Liver (tissue), 8 donors: ENCODE measurements at regions not wholly inside any gene's neighbourhood (a gene's known extent, or its start where the extent isn't known, plus 50 kb on each side); places are given as distances from the start of the nearest gene placed in this dataset.

ENCODE experiments used
- DNase-seq: peaks from one replicate; pipeline ENCODE4 v3.0.0-alpha.2; 2017; ENCODE audit warnings: low spot score
- H3K27ac ChIP-seq, 2 donors: one replicate each; pipeline ENCODE4 v1.7.0; 2013; ENCODE audit warnings: inconsistent platforms in 2 of 2, low read length in 2 of 2, control low read depth in 1 of 2, low read depth in 1 of 2, mild to moderate bottlenecking in 1 of 2
- H3K27me3 ChIP-seq, 4 donors: one replicate each; pipeline versions ENCODE4 v1.6.1 to v1.7.0; 2013; ENCODE audit warnings: low read length in 3 of 4, inconsistent platforms in 1 of 4, mild to moderate bottlenecking in 1 of 4, moderate library complexity in 1 of 4; ENCODE audit not compliant: control insufficient read depth in 4 of 4, insufficient read depth in 4 of 4
- H3K36me3 ChIP-seq, 4 donors: one replicate each; pipeline versions ENCODE4 v1.6.1 to v1.7.0; 2013; ENCODE audit warnings: low read length in 3 of 4, mild to moderate bottlenecking in 3 of 4, low read depth in 1 of 4, moderate library complexity in 1 of 4; ENCODE audit not compliant: control insufficient read depth in 4 of 4, insufficient read depth in 3 of 4
- H3K4me1 ChIP-seq, 4 donors: one replicate each; pipeline versions ENCODE4 v1.6.1 to v1.7.0; 2013; ENCODE audit warnings: low read length in 3 of 4, mild to moderate bottlenecking in 3 of 4, moderate library complexity in 1 of 4; ENCODE audit not compliant: control insufficient read depth in 4 of 4, insufficient read depth in 4 of 4
- H3K4me3 ChIP-seq, 3 donors: one replicate each; pipeline versions ENCODE4 v1.6.1 to v1.7.0; 2013; ENCODE audit warnings: low read length in 3 of 3, control low read depth in 1 of 3, low read depth in 1 of 3, mild to moderate bottlenecking in 1 of 3
- H3K9ac ChIP-seq, 2 donors: one replicate each; pipeline ENCODE4 v1.7.0; 2013; ENCODE audit warnings: low read length in 2 of 2, mild to moderate bottlenecking in 2 of 2, moderate library complexity in 2 of 2, control low read depth in 1 of 2, low read depth in 1 of 2
- H3K9me3 ChIP-seq, 4 donors: one replicate each; pipeline versions ENCODE4 v1.6.1 to v1.7.0; 2013; ENCODE audit warnings: low read length in 3 of 4; ENCODE audit not compliant: control insufficient read depth in 4 of 4
- CTCF ChIP-seq: fragments of 150-350 bp; IDR thresholded peaks from 2 replicates; pipeline ENCODE4 v1.5.1; 2017; ENCODE audit warnings: improper control_type of control experiment, low read depth, low read length; ENCODE audit not compliant: missing input control
- EGR1 ChIP-seq, 2 donors: IDR thresholded peaks; 2 replicates each; pipeline ENCODE4 v1.6.1; 2016 to 2018; ENCODE audit warnings: antibody characterized with exemption in 2 of 2, low read depth in 2 of 2
- FOXA1 ChIP-seq: IDR thresholded peaks from 2 replicates; pipeline ENCODE4 v1.6.1; 2016; ENCODE audit warnings: antibody characterized with exemption
- FOXA2 ChIP-seq: IDR thresholded peaks from 2 replicates; pipeline ENCODE4 v1.6.1; 2016; ENCODE audit warnings: antibody characterized with exemption
- GABPA ChIP-seq, 2 donors: IDR thresholded peaks in 1 of 2; conservative IDR thresholded peaks in 1 of 2; 2 replicates each; pipeline ENCODE4 v1.6.1; 2016; ENCODE audit warnings: antibody characterized with exemption in 2 of 2, mild to moderate bottlenecking in 1 of 2, moderate library complexity in 1 of 2
- HNF4A ChIP-seq, 2 donors: conservative IDR thresholded peaks; 2 replicates each; pipeline ENCODE4 v1.6.1; 2016; ENCODE audit warnings: antibody characterized with exemption in 2 of 2, mild to moderate bottlenecking in 2 of 2
- HNF4G ChIP-seq: IDR thresholded peaks from 2 replicates; pipeline ENCODE4 v1.6.1; 2016; ENCODE audit warnings: antibody characterized with exemption
- JUND ChIP-seq, 2 donors: IDR thresholded peaks; 2 replicates each; pipeline ENCODE4 v1.6.1; 2016; ENCODE audit warnings: antibody characterized with exemption in 2 of 2
- MAX ChIP-seq: IDR thresholded peaks from 2 replicates; pipeline ENCODE4 v1.6.1; 2016; ENCODE audit warnings: antibody characterized with exemption
- NR2F2 ChIP-seq: IDR thresholded peaks from 2 replicates; pipeline ENCODE4 v1.6.1; 2016; ENCODE audit warnings: antibody characterized with exemption
- RXRA ChIP-seq, 2 donors: IDR thresholded peaks; 2 replicates each; pipeline ENCODE4 v1.6.1; 2017 to 2018; ENCODE audit warnings: antibody characterized with exemption in 2 of 2, mild to moderate bottlenecking in 1 of 2
- SP1 ChIP-seq: IDR thresholded peaks from 2 replicates; pipeline ENCODE4 v1.6.1; 2018; ENCODE audit warnings: antibody characterized with exemption, mild to moderate bottlenecking
- TAF1 ChIP-seq: conservative IDR thresholded peaks from 2 replicates; pipeline ENCODE4 v1.6.1; 2016; ENCODE audit warnings: antibody characterized with exemption, mild to moderate bottlenecking
- YY1 ChIP-seq: IDR thresholded peaks from 2 replicates; pipeline ENCODE4 v1.6.1; 2016; ENCODE audit warnings: antibody characterized with exemption, mild to moderate bottlenecking
- WGBS: extraction: QIAGEN DNeasy Blood & Tissue Kit; methylation state at CpG from one replicate; pipeline ENCODE4 v1.1.7; 2013; 5-methylcytosine and 5-hydroxymethylcytosine counted together
- TF ChIP-seq, protein P1 (sequence below): IDR thresholded peaks from 2 replicates; pipeline ENCODE4 v1.6.1; 2016; ENCODE audit warnings: antibody characterized with exemption
- donor health status: healthy.
- donor health status: healthy.
- donor health status: healthy.
- donor health status: healthy.
- donor health status: healthy.

DNA sequence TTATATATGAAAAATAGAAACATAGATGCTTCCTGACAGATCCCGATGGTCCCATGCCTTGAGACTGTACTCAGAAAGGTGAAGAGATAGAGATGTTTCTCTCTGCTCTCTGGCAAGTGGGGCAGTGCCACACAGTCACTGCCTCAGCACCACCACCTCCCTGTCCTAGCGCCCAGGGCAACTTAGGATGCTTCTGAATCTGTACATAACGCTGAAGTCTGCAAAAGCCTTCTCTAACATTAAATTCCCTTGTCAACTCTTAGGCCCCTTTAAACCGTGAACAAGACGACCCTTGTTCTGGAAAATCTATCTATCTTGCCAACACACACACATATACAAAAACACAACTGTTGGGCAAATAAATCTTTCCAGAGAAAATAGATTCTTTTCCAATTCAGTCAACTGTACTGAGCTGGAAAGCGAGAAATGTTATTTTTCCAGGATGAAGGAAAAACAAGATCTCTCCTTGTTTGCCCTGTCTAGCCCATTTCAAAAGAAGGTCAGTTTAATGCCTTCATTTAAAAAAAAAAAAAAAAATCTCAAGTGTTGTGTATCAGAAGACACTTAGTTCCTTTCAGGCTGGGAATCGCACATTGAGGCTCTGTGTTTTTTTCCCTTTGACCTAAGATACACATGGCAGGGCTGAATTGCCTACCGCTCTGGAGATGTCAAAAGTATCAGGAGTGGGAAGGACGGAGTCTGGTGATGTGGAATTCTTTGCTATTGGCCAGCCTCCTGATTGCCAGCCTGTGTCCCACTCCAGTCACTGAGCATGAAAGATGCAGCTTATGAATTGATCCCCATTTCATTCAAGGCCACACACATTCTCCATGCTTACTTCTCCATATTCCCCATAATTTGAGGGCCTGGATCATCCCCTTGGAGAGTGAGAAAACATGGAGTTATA is 241.4 kb downstream of the LACC1 start:
- Histone ChIP-seq H3K36me3 (no peaks in the 10 kb centered on the region), H3K9ac (no peak overlapping the region), H3K4me3 (no peak overlapping the region), H3K27ac (no peak overlapping the region), H3K27me3 (no peaks in the 10 kb centered on the region), H3K9me3 (peaks cover 0 to 4% (median 2%) of the 10 kb centered on the region in 4 donors), H3K4me1 (peaks cover 3 to 16% (median 11%) of the 10 kb centered on the region in 4 donors)
- TF ChIP-seq RXRA (IDR thresholded peaks at IDR 0.05): no peak
- WGBS: 94% methylated on average over 9 of the region's 9 CpGs
- no peak for DNase-seq

GRCh38 chr13:44124352-44124751 is 244.6 kb downstream of the LACC1 start:
- no peak overlapping the region for H3K9ac ChIP-seq
- H3K36me3 ChIP-seq: no peaks in the 10 kb centered on the region
- H3K9me3 ChIP-seq: peaks cover 0 to 4% (median 2%) of the 10 kb centered on the region in 4 donors
- H3K4me1 ChIP-seq: no peaks in the 10 kb centered on the region
- DNase-seq: no peak
- WGBS: 92% methylated on average over 1 of the region's 1 CpG
- H3K27ac ChIP-seq: no peak overlapping the region
- no peak for TF ChIP-seq SP1
- no peak for TF ChIP-seq TAF1
- no peak for TF ChIP-seq MAX
- TF ChIP-seq FOXA2: no peak
- no peak for TF ChIP-seq GABPA (IDR thresholded peaks at IDR 0.05 in 1 of 2, conservative IDR thresholded peaks at IDR 0.05 in 1 of 2)
- no peak for TF ChIP-seq RXRA (IDR thresholded peaks at IDR 0.05)
- TF ChIP-seq HNF4A (conservative IDR thresholded peaks at IDR 0.05): no peak
- no peak for TF ChIP-seq CTCF
- TF ChIP-seq NR2F2: no peak
- no peak for TF ChIP-seq HNF4G
- TF ChIP-seq FOXA1: no peak
- no peaks in the 10 kb centered on the region for H3K27me3 ChIP-seq
- H3K4me3 ChIP-seq: no peak overlapping the region

GRCh38 chr13:44125943-44126469 is 246.3 kb downstream of the LACC1 start:
- H3K27ac ChIP-seq: no peak overlapping the region
- no peaks in the 10 kb centered on the region for H3K27me3 ChIP-seq
- DNase-seq: no peak
- no peak overlapping the region for H3K4me3 ChIP-seq
- H3K4me1 ChIP-seq: no peaks in the 10 kb centered on the region
- no peak overlapping the region for H3K9ac ChIP-seq
- 84% methylated on average over 3 of the region's 3 CpGs for WGBS
- H3K9me3 ChIP-seq: peaks cover 0 to 4% (median 2%) of the 10 kb centered on the region in 4 donors
- no peaks in the 10 kb centered on the region for H3K36me3 ChIP-seq
- TF ChIP-seq JUND (IDR thresholded peaks at IDR 0.05) (no peak), SP1 (no peak), CTCF (no peak), YY1 (no peak), FOXA2 (no peak), TAF1 (no peak), MAX (no peak), GABPA (IDR thresholded peaks at IDR 0.05 in 1 of 2, conservative IDR thresholded peaks at IDR 0.05 in 1 of 2) (no peak), HNF4A (conservative IDR thresholded peaks at IDR 0.05) (no peak), EGR1 (IDR thresholded peaks at IDR 0.05; ENCODE audit: low read depth in 2 of 2) (no peak)
- TF ChIP-seq, protein P1, sequence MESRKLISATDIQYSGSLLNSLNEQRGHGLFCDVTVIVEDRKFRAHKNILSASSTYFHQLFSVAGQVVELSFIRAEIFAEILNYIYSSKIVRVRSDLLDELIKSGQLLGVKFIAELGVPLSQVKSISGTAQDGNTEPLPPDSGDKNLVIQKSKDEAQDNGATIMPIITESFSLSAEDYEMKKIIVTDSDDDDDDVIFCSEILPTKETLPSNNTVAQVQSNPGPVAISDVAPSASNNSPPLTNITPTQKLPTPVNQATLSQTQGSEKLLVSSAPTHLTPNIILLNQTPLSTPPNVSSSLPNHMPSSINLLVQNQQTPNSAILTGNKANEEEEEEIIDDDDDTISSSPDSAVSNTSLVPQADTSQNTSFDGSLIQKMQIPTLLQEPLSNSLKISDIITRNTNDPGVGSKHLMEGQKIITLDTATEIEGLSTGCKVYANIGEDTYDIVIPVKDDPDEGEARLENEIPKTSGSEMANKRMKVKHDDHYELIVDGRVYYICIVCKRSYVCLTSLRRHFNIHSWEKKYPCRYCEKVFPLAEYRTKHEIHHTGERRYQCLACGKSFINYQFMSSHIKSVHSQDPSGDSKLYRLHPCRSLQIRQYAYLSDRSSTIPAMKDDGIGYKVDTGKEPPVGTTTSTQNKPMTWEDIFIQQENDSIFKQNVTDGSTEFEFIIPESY: no peak
